T-cell (primary cell): ENCODE measurements at regions not wholly inside any gene's neighbourhood (a gene's known extent, or its start where the extent isn't known, plus 50 kb on each side); places are given as distances from the start of the nearest gene placed in this dataset.

ENCODE experiments used
- ATAC-seq, 4 experiments: fragments of 200-7000 bp in 3 of 4; fragments of 150-1000 bp in 1 of 4; cut with Tn5 transposase; replicated peaks in 1 of 4; 1 replicate in 3 of 4; 2 replicates in 1 of 4; pipeline ENCODE4 v1.10.0; 2021; ENCODE audit warnings: moderate library complexity in 3 of 4, mild to moderate bottlenecking in 2 of 4, moderate number of reproducible peaks in 1 of 4
- CTCF ChIA-PET, 2 donors: fragments of 300-600 bp; sonication (Branson Sonifier 250); formaldehyde crosslinking; loops; one replicate each; lab custom pipeline; 2022; ENCODE audit warnings: antibody characterized with exemption in 2 of 2; lab: Charles Lee
- POLR2A ChIA-PET, 2 donors: fragments of 300-600 bp; sonication (Branson Sonifier 250); formaldehyde crosslinking; loops; one replicate each; lab custom pipeline; 2022; ENCODE audit warnings: antibody characterized with exemption in 2 of 2; lab: Charles Lee
- DNase-seq, 35 experiments: peaks; one replicate each; pipeline versions ENCODE4 v3.0.0 to v3.0.0-alpha.2; 2013 to 2023
- H3K27ac ChIP-seq: one replicate; pipeline ENCODE4 v1.5.1; 2013; ENCODE audit warnings: low read length
- H3K27me3 ChIP-seq, 2 experiments: replicated peaks in 1 of 2; 1 replicate in 1 of 2; 2 replicates in 1 of 2; pipeline versions ENCODE4 v1.6.1 to v1.7.0; 2013; ENCODE audit warnings: low read length in 1 of 2, mixed read lengths in 1 of 2; ENCODE audit not compliant: control insufficient read depth in 2 of 2, insufficient read depth in 2 of 2; ENCODE audit errors: extremely low read depth in 1 of 2
- H3K36me3 ChIP-seq, 2 donors: 1 replicate in 1 of 2; 2 replicates in 1 of 2; pipeline versions ENCODE4 v1.6.1 to v1.7.0; 2013; ENCODE audit warnings: low read length in 1 of 2; ENCODE audit not compliant: control insufficient read depth in 2 of 2, insufficient read depth in 1 of 2; ENCODE audit errors: extremely low read depth in 1 of 2
- H3K4me1 ChIP-seq, 2 experiments: 1 replicate in 1 of 2; 2 replicates in 1 of 2; pipeline versions ENCODE4 v1.6.1 to v1.7.0; 2013; ENCODE audit warnings: low read length in 2 of 2, mixed read lengths in 1 of 2; ENCODE audit not compliant: insufficient read depth in 2 of 2, control insufficient read depth in 1 of 2; ENCODE audit errors: extremely low read depth in 1 of 2
- H3K4me3 ChIP-seq, 2 donors: 1 replicate in 1 of 2; 2 replicates in 1 of 2; pipeline versions ENCODE4 v1.5.1 to v1.7.0; 2013; ENCODE audit warnings: mild to moderate bottlenecking in 2 of 2, low read length in 1 of 2, moderate library complexity in 1 of 2; ENCODE audit not compliant: control insufficient read depth in 1 of 2; ENCODE audit errors: extremely low read depth in 1 of 2
- H3K9me3 ChIP-seq: 2 replicates; pipeline ENCODE4 v1.7.0; 2013
- H3K27ac Mint-ChIP-seq, 2 donors: one replicate each; pipeline ENCODE4 v1.8.0; 2020 to 2021; ENCODE audit warnings: mild to moderate bottlenecking in 2 of 2, mixed read lengths in 2 of 2
- H3K27me3 Mint-ChIP-seq, 2 donors: one replicate each; pipeline ENCODE4 v1.8.0; 2021 to 2022; ENCODE audit warnings: mixed read lengths in 2 of 2
- H3K36me3 Mint-ChIP-seq: one replicate; pipeline ENCODE4 v1.8.0; 2021; ENCODE audit warnings: mixed read lengths
- H3K4me1 Mint-ChIP-seq, 3 donors: one replicate each; pipeline ENCODE4 v1.8.0; 2020 to 2022; ENCODE audit warnings: mixed read lengths in 3 of 3, mild to moderate bottlenecking in 1 of 3
- H3K4me3 Mint-ChIP-seq, 3 donors: one replicate each; pipeline ENCODE4 v1.8.0; 2020 to 2022; ENCODE audit warnings: mild to moderate bottlenecking in 3 of 3, mixed read lengths in 3 of 3, moderate library complexity in 3 of 3
- H3K9me3 Mint-ChIP-seq, 3 donors: one replicate each; pipeline ENCODE4 v1.8.0; 2020 to 2022; ENCODE audit warnings: mixed read lengths in 3 of 3
- WGBS: methylation state at CpG from one replicate; pipeline ENCODE4 v1.1.5; 2013; ENCODE audit warnings: missing lambda C conversion rate; ENCODE audit not compliant: insufficient coverage; 5-methylcytosine and 5-hydroxymethylcytosine counted together

- H3K27ac Mint-ChIP-seq = no peak overlapping the region
- no peaks in the 10 kb centered on the region for H3K4me1 ChIP-seq
- DNase-seq (no peak), ATAC-seq (no peak)
- WGBS = 67% methylated on average over 1 of the region's 7 CpGs
- H3K4me1 Mint-ChIP-seq = no peaks in the 10 kb centered on the region
- peaks cover 15 to 23% of the 10 kb centered on the region in 2 donors for H3K27me3 Mint-ChIP-seq
- H3K36me3 ChIP-seq = no peaks in the 10 kb centered on the region
- H3K9me3 Mint-ChIP-seq = peaks cover 0 to 2% (median 0%) of the 10 kb centered on the region in 3 donors
- H3K36me3 Mint-ChIP-seq = no peaks in the 10 kb centered on the region
- H3K27me3 ChIP-seq = no peaks in the 10 kb centered on the region
- H3K4me3 Mint-ChIP-seq = no peak overlapping the region
- H3K27ac ChIP-seq = no peak overlapping the region
- H3K4me3 ChIP-seq = no peak overlapping the region
- ChIA-PET CTCF (no interaction called here), POLR2A (no interaction called here)
- H3K9me3 ChIP-seq = no peaks in the 10 kb centered on the region
Measured at GRCh38 chr7:116614499-116615262, 57.3 kb upstream of the MET start.

- H3K27ac ChIP-seq = no peak overlapping the region
- CTCF ChIA-PET = no interaction called here
Measured at GRCh38 chr7:116616555-116617059, 55.4 kb upstream of the MET start.

GRCh38 chr7:116617878-116618277 lies 54.1 kb upstream of the MET start:
- peaks cover 8 to 16% of the 10 kb centered on the region in 2 donors for H3K27me3 Mint-ChIP-seq
- WGBS = no CpG with 5 or more reads among the region's 4 CpGs
- H3K36me3 ChIP-seq = no peaks in the 10 kb centered on the region
- peaks cover 0 to 6% of the 10 kb centered on the region in 2 experiments for H3K27me3 ChIP-seq
- no peaks in the 10 kb centered on the region for H3K36me3 Mint-ChIP-seq
- DNase-seq = no peak
- no peak overlapping the region for H3K27ac Mint-ChIP-seq
- POLR2A ChIA-PET = no interaction called here
- H3K4me3 ChIP-seq = no peak overlapping the region
- no peaks in the 10 kb centered on the region for H3K4me1 Mint-ChIP-seq
- H3K27ac ChIP-seq = no peak overlapping the region
- no peak overlapping the region for H3K4me3 Mint-ChIP-seq
- peaks cover 7 to 10% (median 9%) of the 10 kb centered on the region in 3 donors for H3K9me3 Mint-ChIP-seq
- H3K4me1 ChIP-seq = no peaks in the 10 kb centered on the region
- no peak for ATAC-seq
- CTCF ChIA-PET = no interaction called here
- H3K9me3 ChIP-seq = no peaks in the 10 kb centered on the region

More at GRCh38 chr7:116616555-116617059, 55.4 kb upstream of the MET start:
- H3K27ac Mint-ChIP-seq = no peak overlapping the region
- H3K36me3 Mint-ChIP-seq = no peaks in the 10 kb centered on the region
- Histone ChIP-seq H3K27me3 (peaks cover 0 to 6% of the 10 kb centered on the region in 2 experiments), H3K36me3 (no peaks in the 10 kb centered on the region), H3K4me3 (no peak overlapping the region), H3K9me3 (no peaks in the 10 kb centered on the region), H3K4me1 (no peaks in the 10 kb centered on the region)
- H3K27me3 Mint-ChIP-seq = peaks cover 11 to 16% of the 10 kb centered on the region in 2 donors
- peaks cover 7 to 10% (median 9%) of the 10 kb centered on the region in 3 donors for H3K9me3 Mint-ChIP-seq
- ATAC-seq (no peak), DNase-seq (no peak)
- no peak overlapping the region for H3K4me3 Mint-ChIP-seq
- 47% methylated on average over 2 of the region's 2 CpGs for WGBS
- no peaks in the 10 kb centered on the region for H3K4me1 Mint-ChIP-seq
- POLR2A ChIA-PET = no interaction called here

GRCh38 chr7:116618338-116619128 lies 53.5 kb upstream of the MET start:
- no peaks in the 10 kb centered on the region for H3K36me3 Mint-ChIP-seq
- DNase-seq (no peak), ATAC-seq (no peak)
- Histone ChIP-seq H3K27ac (no peak overlapping the region), H3K9me3 (no peaks in the 10 kb centered on the region), H3K27me3 (peaks cover 0 to 6% of the 10 kb centered on the region in 2 experiments), H3K4me3 (no peak overlapping the region), H3K36me3 (no peaks in the 10 kb centered on the region), H3K4me1 (no peaks in the 10 kb centered on the region)
- CTCF ChIA-PET = interaction anchor here in 1 of 2 donors (0.6 kb wide), 1 partner anchor 462 kb away, joined by 3 read pairs; no protein-coding TSS in a partner anchor
- no peaks in the 10 kb centered on the region for H3K4me1 Mint-ChIP-seq
- 92% methylated on average over 1 of the region's 3 CpGs for WGBS
- H3K27ac Mint-ChIP-seq = no peak overlapping the region
- POLR2A ChIA-PET = no interaction called here
- H3K4me3 Mint-ChIP-seq = no peak overlapping the region
- peaks cover 7 to 17% of the 10 kb centered on the region in 2 donors for H3K27me3 Mint-ChIP-seq
- peaks cover 7 to 10% (median 9%) of the 10 kb centered on the region in 3 donors for H3K9me3 Mint-ChIP-seq

DNA sequence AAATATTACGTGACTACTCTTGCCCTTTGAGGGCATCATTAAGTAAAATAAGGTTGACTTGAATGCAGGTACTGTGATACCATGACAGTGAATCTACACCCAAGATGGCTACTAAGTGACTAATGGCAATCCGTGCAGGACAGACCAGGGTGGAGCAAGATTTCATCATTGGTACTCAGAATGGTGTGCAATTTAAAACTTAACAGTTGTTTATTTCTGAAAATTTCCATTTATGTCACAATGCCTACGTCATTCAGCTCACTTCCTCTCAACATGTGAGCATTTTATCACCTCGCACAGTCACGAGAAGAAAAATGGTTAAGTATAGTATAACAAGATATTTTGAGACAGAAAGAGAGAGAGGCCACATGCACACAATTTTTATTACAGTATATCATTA lies 50.3 kb upstream of the MET start:
- Mint-ChIP-seq H3K36me3 (no peaks in the 10 kb centered on the region), H3K4me1 (no peaks in the 10 kb centered on the region), H3K9me3 (peaks cover 7 to 10% (median 9%) of the 10 kb centered on the region in 3 donors), H3K27me3 (peaks cover 15 to 31% of the 10 kb centered on the region in 2 donors), H3K4me3 (no peak overlapping the region), H3K27ac (no peak overlapping the region)
- H3K4me3 ChIP-seq = no peak overlapping the region
- H3K4me1 ChIP-seq = no peaks in the 10 kb centered on the region
- H3K36me3 ChIP-seq = no peaks in the 10 kb centered on the region
- H3K9me3 ChIP-seq = no peaks in the 10 kb centered on the region
- CTCF ChIA-PET = no interaction called here
- DNase-seq (no peak), ATAC-seq (no peak)
- peaks cover 0 to 6% of the 10 kb centered on the region in 2 experiments for H3K27me3 ChIP-seq
- no peak overlapping the region for H3K27ac ChIP-seq
- WGBS = 78% methylated on average over 1 of the region's 5 CpGs
- POLR2A ChIA-PET = no interaction called here
